GM12878 (cell line): ENCODE measurements at regions not wholly inside any gene's neighbourhood (a gene's known extent, or its start where the extent isn't known, plus 50 kb on each side); places are given as distances from the start of the nearest gene placed in this dataset.

Experiments used
- ATAC-seq: fragments of 200-7000 bp; cut with Tn5 transposase; 3 replicates; pipeline ENCODE4 v1.9.1; 2020; ENCODE audit warnings: mild to moderate bottlenecking, moderate library complexity
- BruUV-seq: library from RNA; stranded (reverse); fragments of 400-500 nt; replicated peaks from 2 replicates; lab custom pipeline; 2021; lab: Mats Ljungman, UMichigan
- CTCF ChIA-PET: fragments of 300-600 bp; sonication (Branson Sonifier 250); formaldehyde crosslinking; extraction: SDS; loops from one replicate; lab custom pipeline; 2021; ENCODE audit warnings: inconsistent platforms; lab: Yijun Ruan, JAX
- POLR2A ChIA-PET: fragments of 350-600 bp; formaldehyde crosslinking; extraction: SDS; loops from one replicate; lab custom pipeline; 2021; ENCODE audit warnings: inconsistent platforms; lab: Charles Lee
- RAD21 ChIA-PET: fragments of 300-600 bp; sonication (Branson Sonifier 250); formaldehyde crosslinking; loops from one replicate; lab custom pipeline; 2023; ENCODE audit warnings: antibody characterized with exemption; ENCODE audit not compliant: unreplicated experiment; lab: Charles Lee
- SMC1A ChIA-PET: fragments of 300-600 bp; sonication (Branson Sonifier 250); formaldehyde crosslinking; loops from one replicate; lab custom pipeline; 2023; ENCODE audit not compliant: unreplicated experiment, uncharacterized antibody; lab: Charles Lee
- DNase-seq: peaks from one replicate; pipeline ENCODE4 v3.0.0-alpha.2; 2011; ENCODE audit warnings: low read depth, low spot score
- FAIRE-seq: peaks from 3 replicates; lab custom pipeline; 2011; peaks lifted over from hg19 to GRCh38; lab: Jason Lieb, UNC
- H2AFZ ChIP-seq: 2 replicates; pipeline ENCODE4 v1.6.0; 2011; ENCODE audit warnings: low read depth, low read length, control low read depth; ENCODE audit not compliant: control insufficient read depth
- H3K27ac ChIP-seq: 2 replicates; pipeline ENCODE4 v1.5.1; 2011; ENCODE audit warnings: control low read depth; ENCODE audit not compliant: control insufficient read depth, insufficient read depth
- H3K27me3 ChIP-seq, 2 experiments: replicated peaks in 1 of 2; 2 replicates each; pipeline versions ENCODE4 v1.6.0 to v1.6.1; 2011; ENCODE audit warnings: low read length in 1 of 2; ENCODE audit not compliant: control insufficient read depth in 2 of 2, insufficient read depth in 2 of 2
- H3K36me3 ChIP-seq, 2 experiments: 2 replicates each; pipeline ENCODE4 v1.5.1; 2011; ENCODE audit warnings: low read length in 1 of 2; ENCODE audit not compliant: control insufficient read depth in 2 of 2, insufficient read depth in 2 of 2
- H3K4me1 ChIP-seq: 2 replicates; pipeline ENCODE4 v1.6.1; 2011; ENCODE audit warnings: mild to moderate bottlenecking, low read length, moderate library complexity, mixed read lengths; ENCODE audit not compliant: control insufficient read depth, insufficient read depth
- H3K4me2 ChIP-seq: 2 replicates; pipeline ENCODE4 v1.6.0; 2011; ENCODE audit warnings: control low read depth; ENCODE audit not compliant: control insufficient read depth, insufficient read depth
- H3K4me3 ChIP-seq: fragments of 200-600 bp; sonication (generic); 2 replicates; pipeline ENCODE4 v1.5.1; 2016
- H3K79me2 ChIP-seq: 2 replicates; pipeline ENCODE4 v1.6.0; 2011; ENCODE audit warnings: low read length; ENCODE audit not compliant: control insufficient read depth, insufficient read depth
- H3K9ac ChIP-seq: 2 replicates; pipeline ENCODE4 v1.8.0; 2011; ENCODE audit warnings: low read length, control low read depth, mixed read lengths; ENCODE audit not compliant: control insufficient read depth, insufficient read depth
- H3K9me3 ChIP-seq: replicated peaks from 3 replicates; pipeline ENCODE4 v1.5.1; 2011; ENCODE audit warnings: mild to moderate bottlenecking, low read length; ENCODE audit not compliant: control insufficient read depth, insufficient read depth
- H4K20me1 ChIP-seq: 2 replicates; pipeline ENCODE4 v1.6.0; 2011; ENCODE audit not compliant: control insufficient read depth, insufficient read depth
- CBFB ChIP-seq: IDR thresholded peaks from 2 replicates; pipeline ENCODE4 v1.6.1; 2016; ENCODE audit warnings: antibody characterized with exemption, low read depth
- CHD1 ChIP-seq: IDR thresholded peaks from 2 replicates; pipeline ENCODE4 v1.6.1; 2012; ENCODE audit warnings: low read depth, low read length, improper control_type of control experiment
- CTCF ChIP-seq, 3 experiments: IDR thresholded peaks in 2 of 3; conservative IDR thresholded peaks in 1 of 3; 2 replicates each; pipeline ENCODE4 v1.5.1; 2011; ENCODE audit warnings: low read depth in 3 of 3, low read length in 3 of 3, mild to moderate bottlenecking in 3 of 3, control low read depth in 2 of 3, moderate library complexity in 2 of 3, inconsistent platforms in 1 of 3, mixed read lengths in 1 of 3; ENCODE audit not compliant: control insufficient read depth in 2 of 3, insufficient read depth in 1 of 3; ENCODE audit errors: extremely low read depth in 1 of 3
- IRF4 ChIP-seq: IDR thresholded peaks from 2 replicates; pipeline ENCODE4 v1.6.1; 2011; ENCODE audit warnings: low read depth, low read length
- IRF5 ChIP-seq: fragments of 450-650 bp; IDR thresholded peaks from 2 replicates; pipeline ENCODE4 v1.6.1; 2017; ENCODE audit warnings: borderline replicate concordance
- KDM1A ChIP-seq: fragments of 200-600 bp; sonication (generic); IDR thresholded peaks from 2 replicates; pipeline ENCODE4 v1.6.1; 2016; ENCODE audit warnings: borderline replicate concordance
- RAD21 ChIP-seq: IDR thresholded peaks from 2 replicates; pipeline ENCODE4 v1.6.1; 2011; ENCODE audit warnings: mild to moderate bottlenecking, low read depth, low read length, moderate library complexity; ENCODE audit not compliant: insufficient read depth
- RBBP5 ChIP-seq: fragments of 200-600 bp; sonication (generic); conservative IDR thresholded peaks from 2 replicates; pipeline ENCODE4 v1.6.1; 2016
- TAF1 ChIP-seq: IDR thresholded peaks from 2 replicates; pipeline ENCODE4 v1.6.1; 2011; ENCODE audit warnings: mild to moderate bottlenecking, low read depth, low read length, borderline replicate concordance
- ZNF217 ChIP-seq: fragments of 450-650 bp; IDR thresholded peaks from 2 replicates; pipeline ENCODE4 v1.6.1; 2017; ENCODE audit warnings: antibody characterized with exemption, mild to moderate bottlenecking
- ZNF24 ChIP-seq: fragments of 450-650 bp; IDR thresholded peaks from 2 replicates; pipeline ENCODE4 v1.6.1; 2017; ENCODE audit warnings: antibody characterized with exemption, mild to moderate bottlenecking
- ZNF274 ChIP-seq: IDR thresholded peaks from one replicate; pipeline ENCODE4 v1.8.0; 2011; ENCODE audit not compliant: insufficient read length, insufficient read depth
- WGBS: methylation state at CpG from one replicate; pipeline ENCODE4 v1.1.6; 2016; ENCODE audit warnings: low lambda C conversion rate; ENCODE audit not compliant: insufficient replicate concordance, insufficient coverage; ENCODE audit errors: missing lambda C conversion rate; 5-methylcytosine and 5-hydroxymethylcytosine counted together
- in situ Hi-C: fragments of 300-500 bp; cut with MboI; formaldehyde crosslinking; loops from 9 replicates; pipeline ENCODE4 v1.14.3; 2018; ENCODE audit warnings: mixed read lengths
- intact Hi-C: fragments of 100-400 bp; cut with micrococcal nuclease; formaldehyde crosslinking; loops from one replicate; pipeline ENCODE4 v1.14.2; 2022; ENCODE audit not compliant: unreplicated experiment
- TF ChIP-seq, protein P1 (sequence below): fragments of 450-650 bp; conservative IDR thresholded peaks from 2 replicates; pipeline ENCODE4 v1.6.1; 2017; ENCODE audit warnings: mild to moderate bottlenecking, moderate library complexity
- TF ChIP-seq, protein P2 (sequence below): fragments of 150-350 bp; IDR thresholded peaks from 2 replicates; pipeline ENCODE4 v1.6.1; 2016; ENCODE audit warnings: low read depth, low read length

- TF ChIP-seq CHD1 (no peak), ZNF274 (no peak), RBBP5 (no peak), ZNF24 (no peak)
- TF ChIP-seq, protein P1, sequence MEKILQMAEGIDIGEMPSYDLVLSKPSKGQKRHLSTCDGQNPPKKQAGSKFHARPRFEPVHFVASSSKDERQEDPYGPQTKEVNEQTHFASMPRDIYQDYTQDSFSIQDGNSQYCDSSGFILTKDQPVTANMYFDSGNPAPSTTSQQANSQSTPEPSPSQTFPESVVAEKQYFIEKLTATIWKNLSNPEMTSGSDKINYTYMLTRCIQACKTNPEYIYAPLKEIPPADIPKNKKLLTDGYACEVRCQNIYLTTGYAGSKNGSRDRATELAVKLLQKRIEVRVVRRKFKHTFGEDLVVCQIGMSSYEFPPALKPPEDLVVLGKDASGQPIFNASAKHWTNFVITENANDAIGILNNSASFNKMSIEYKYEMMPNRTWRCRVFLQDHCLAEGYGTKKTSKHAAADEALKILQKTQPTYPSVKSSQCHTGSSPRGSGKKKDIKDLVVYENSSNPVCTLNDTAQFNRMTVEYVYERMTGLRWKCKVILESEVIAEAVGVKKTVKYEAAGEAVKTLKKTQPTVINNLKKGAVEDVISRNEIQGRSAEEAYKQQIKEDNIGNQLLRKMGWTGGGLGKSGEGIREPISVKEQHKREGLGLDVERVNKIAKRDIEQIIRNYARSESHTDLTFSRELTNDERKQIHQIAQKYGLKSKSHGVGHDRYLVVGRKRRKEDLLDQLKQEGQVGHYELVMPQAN, result no peak
Observed at GRCh38 chr6:168756009-168756634, 315.1 kb downstream of the SMOC2 start (continued).

DNA sequence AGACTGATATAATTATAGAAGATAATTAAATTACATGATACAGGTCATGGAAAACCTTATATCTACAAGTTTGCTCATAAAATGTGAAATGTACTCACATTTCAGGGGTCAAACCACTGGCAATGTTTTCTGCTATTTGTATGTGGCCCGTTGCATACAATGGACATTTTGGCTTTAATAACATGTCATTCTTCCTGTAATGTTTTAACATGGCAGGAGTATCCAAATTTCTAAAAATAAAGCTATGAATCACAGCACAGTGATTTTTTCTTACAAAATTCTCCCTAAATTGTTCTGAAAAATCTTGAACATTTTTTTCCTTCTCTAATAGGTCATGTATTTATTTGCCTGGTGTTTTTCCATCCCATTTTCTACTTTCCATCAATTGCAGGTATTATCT, 305.7 kb downstream of the SMOC2 start:
- ChIA-PET SMC1A (no interaction called here), RAD21 (no interaction called here), POLR2A (no interaction called here), CTCF (no interaction called here)
- Histone ChIP-seq H2AFZ (no peak overlapping the region), H3K27ac (no peak overlapping the region), H3K79me2 (no peaks in the 10 kb centered on the region), H3K9ac (no peak overlapping the region), H3K27me3 (no peaks in the 10 kb centered on the region), H3K4me3 (no peak overlapping the region), H4K20me1 (no peaks in the 10 kb centered on the region), H3K4me2 (no peak overlapping the region), H3K4me1 (no peaks in the 10 kb centered on the region), H3K9me3 (no peaks in the 10 kb centered on the region), H3K36me3 (no peaks in the 10 kb centered on the region)
- BruUV-seq, result no TSS peak
- in situ Hi-C loops, result no loop called here
- WGBS, result 0% methylated on average over 1 of the region's 1 CpG
- FAIRE-seq, result no peak
- no peak for ATAC-seq
- intact Hi-C loops, result no loop called here
- no peak for DNase-seq
- TF ChIP-seq, protein P2, sequence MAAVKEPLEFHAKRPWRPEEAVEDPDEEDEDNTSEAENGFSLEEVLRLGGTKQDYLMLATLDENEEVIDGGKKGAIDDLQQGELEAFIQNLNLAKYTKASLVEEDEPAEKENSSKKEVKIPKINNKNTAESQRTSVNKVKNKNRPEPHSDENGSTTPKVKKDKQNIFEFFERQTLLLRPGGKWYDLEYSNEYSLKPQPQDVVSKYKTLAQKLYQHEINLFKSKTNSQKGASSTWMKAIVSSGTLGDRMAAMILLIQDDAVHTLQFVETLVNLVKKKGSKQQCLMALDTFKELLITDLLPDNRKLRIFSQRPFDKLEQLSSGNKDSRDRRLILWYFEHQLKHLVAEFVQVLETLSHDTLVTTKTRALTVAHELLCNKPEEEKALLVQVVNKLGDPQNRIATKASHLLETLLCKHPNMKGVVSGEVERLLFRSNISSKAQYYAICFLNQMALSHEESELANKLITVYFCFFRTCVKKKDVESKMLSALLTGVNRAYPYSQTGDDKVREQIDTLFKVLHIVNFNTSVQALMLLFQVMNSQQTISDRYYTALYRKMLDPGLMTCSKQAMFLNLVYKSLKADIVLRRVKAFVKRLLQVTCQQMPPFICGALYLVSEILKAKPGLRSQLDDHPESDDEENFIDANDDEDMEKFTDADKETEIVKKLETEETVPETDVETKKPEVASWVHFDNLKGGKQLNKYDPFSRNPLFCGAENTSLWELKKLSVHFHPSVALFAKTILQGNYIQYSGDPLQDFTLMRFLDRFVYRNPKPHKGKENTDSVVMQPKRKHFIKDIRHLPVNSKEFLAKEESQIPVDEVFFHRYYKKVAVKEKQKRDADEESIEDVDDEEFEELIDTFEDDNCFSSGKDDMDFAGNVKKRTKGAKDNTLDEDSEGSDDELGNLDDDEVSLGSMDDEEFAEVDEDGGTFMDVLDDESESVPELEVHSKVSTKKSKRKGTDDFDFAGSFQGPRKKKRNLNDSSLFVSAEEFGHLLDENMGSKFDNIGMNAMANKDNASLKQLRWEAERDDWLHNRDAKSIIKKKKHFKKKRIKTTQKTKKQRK, result no peak
- TF ChIP-seq IRF5 (no peak), CTCF (IDR thresholded peaks at IDR 0.05 in 2 of 3, conservative IDR thresholded peaks at IDR 0.05 in 1 of 3; ENCODE audit: control insufficient read depth in 2 of 3, extremely low read depth in 1 of 3, insufficient read depth in 1 of 3, low read depth in 3 of 3, low read length in 3 of 3) (no peak), KDM1A (no peak), TAF1 (no peak), RAD21 (no peak), CBFB (no peak), ZNF217 (no peak), IRF4 (no peak)
